ENCODE measurements at regions not wholly inside any gene's neighbourhood (a gene's known extent, or its start where the extent isn't known, plus 50 kb on each side); places are given as distances from the start of the nearest gene placed in this dataset.

GRCh38 chr20:7195704-7196103 lies 428.2 kb downstream of the BMP2 start:
- WGBS (ENCODE audit: low lambda C conversion rate), result 16% methylated on average over 5 of the region's 5 CpGs
- no peaks in the 10 kb centered on the region for H3K4me1 ChIP-seq (ENCODE audit: insufficient read depth, low read length)
- no peak overlapping the region for H3K9ac ChIP-seq (ENCODE audit: insufficient read depth, low read depth, low read length)
- TF ChIP-seq ZIK1 (CRISPR knock-in tag; IDR thresholded peaks at IDR 0.05; ENCODE audit: borderline replicate concordance, low read depth) (no peak), EED (CRISPR knock-in tag; IDR thresholded peaks at IDR 0.05) (no peak), ZNF441 (CRISPR knock-in tag; IDR thresholded peaks at IDR 0.05; ENCODE audit: borderline replicate concordance) (no peak), BRD4 (CRISPR knock-in tag; IDR thresholded peaks at IDR 0.05) (no peak), MBD4 (IDR thresholded peaks at IDR 0.05; ENCODE audit: borderline replicate concordance, low read length) (no peak), ZNF619 (CRISPR knock-in tag; IDR thresholded peaks at IDR 0.05) (no peak), IRF9 (CRISPR knock-in tag; IDR thresholded peaks at IDR 0.05; ENCODE audit: borderline replicate concordance) (no peak), ZBTB3 (CRISPR knock-in tag; IDR thresholded peaks at IDR 0.05; ENCODE audit: borderline replicate concordance, low read depth) (no peak), ZFP1 (CRISPR knock-in tag; IDR thresholded peaks at IDR 0.05) (no peak), ZNF383 (CRISPR knock-in tag; IDR thresholded peaks at IDR 0.05; ENCODE audit: borderline replicate concordance) (no peak), PHF8 (CRISPR knock-in tag; IDR thresholded peaks at IDR 0.05) (no peak), MAZ (IDR thresholded peaks at IDR 0.05; ENCODE audit: borderline replicate concordance, low read depth, low read length) (no peak), MAZ (CRISPR knock-in tag; IDR thresholded peaks at IDR 0.05; ENCODE audit: low read depth) (no peak), ZNF670 (CRISPR knock-in tag; IDR thresholded peaks at IDR 0.05; ENCODE audit: borderline replicate concordance) (no peak), MIXL1 (CRISPR knock-in tag; IDR thresholded peaks at IDR 0.05) (no peak), ZNF652 (CRISPR knock-in tag; IDR thresholded peaks at IDR 0.05; ENCODE audit: borderline replicate concordance, low read depth) (no peak)
- H2AFZ ChIP-seq (ENCODE audit: low read length), result no peak overlapping the region
- POLR2A ChIA-PET, result no interaction called here
- no peaks in the 10 kb centered on the region for H3K27me3 ChIP-seq (ENCODE audit: control insufficient read depth in 1 of 2, insufficient read depth in 2 of 2, low read length in 2 of 2)
- CTCF ChIA-PET (ENCODE audit: low intra/inter-chr PET ratio, low total read pairs), result no interaction called here
- H3K79me2 ChIP-seq (ENCODE audit: insufficient read depth, low read length), result no peaks in the 10 kb centered on the region
- FAIRE-seq (no peak), ATAC-seq (no peak), DNase-seq (ENCODE audit: low spot score) (no peak)
- no peaks in the 10 kb centered on the region for H4K20me1 ChIP-seq (ENCODE audit: insufficient read depth, low read length)
- no peak overlapping the region for H3K27ac ChIP-seq (ENCODE audit: extremely low read length, insufficient read depth, low read length)
- H3K36me3 ChIP-seq (replicated peaks in 1 of 2; ENCODE audit: control insufficient read depth in 1 of 2, insufficient read depth in 2 of 2, low read length in 2 of 2), result no peaks in the 10 kb centered on the region
- no TSS peak for BruUV-seq (replicated peaks)
- H3K4me2 ChIP-seq (ENCODE audit: low read depth, low read length), result no peak overlapping the region
- intact Hi-C loops (cut with micrococcal nuclease; ENCODE audit: unreplicated experiment) (no loop called here), in situ Hi-C loops (cut with HindIII; ENCODE audit: extremely low pct_ligation_motif_present, low pct_unique_long_range_greater_than_20kb) (no loop called here)
- no peak overlapping the region for H3K4me3 ChIP-seq (replicated peaks in 1 of 3; ENCODE audit: insufficient read depth in 1 of 3, low read depth in 2 of 3, low read length in 3 of 3)
- peaks cover 59% of the 10 kb centered on the region for H3K9me3 ChIP-seq (ENCODE audit: low read length)
